ENCODE measurements at regions not wholly inside any gene's neighbourhood (a gene's known extent, or its start where the extent isn't known, plus 50 kb on each side); places are given as distances from the start of the nearest gene placed in this dataset.

- DNase-seq (ENCODE audit: low read depth, low spot score) (no peak), FAIRE-seq (no peak), ATAC-seq (no peak)
- Histone ChIP-seq H3K79me2 (ENCODE audit: control insufficient read depth, insufficient read depth, low read length) (no peaks in the 10 kb centered on the region), H4K20me1 (ENCODE audit: control insufficient read depth, insufficient read depth) (no peaks in the 10 kb centered on the region), H3K4me2 (ENCODE audit: control insufficient read depth, insufficient read depth) (no peak overlapping the region), H3K4me1 (ENCODE audit: control insufficient read depth, insufficient read depth, low read length) (no peaks in the 10 kb centered on the region), H3K4me3 (no peak overlapping the region), H3K9me3 (replicated peaks; ENCODE audit: control insufficient read depth, insufficient read depth, low read length) (no peaks in the 10 kb centered on the region), H2AFZ (ENCODE audit: control insufficient read depth, low read depth, low read length) (no peak overlapping the region), H3K27ac (ENCODE audit: control insufficient read depth, insufficient read depth) (no peak overlapping the region), H3K9ac (ENCODE audit: control insufficient read depth, insufficient read depth, low read length) (no peak overlapping the region), H3K27me3 (replicated peaks in 1 of 2; ENCODE audit: control insufficient read depth in 2 of 2, insufficient read depth in 2 of 2, low read length in 1 of 2) (no peaks in the 10 kb centered on the region), H3K36me3 (ENCODE audit: control insufficient read depth in 2 of 2, insufficient read depth in 2 of 2, low read length in 1 of 2) (no peaks in the 10 kb centered on the region)
- SMC1A ChIA-PET (ENCODE audit: uncharacterized antibody, unreplicated experiment) = no interaction called here
- no TSS peak for BruUV-seq (replicated peaks)
- POLR2A ChIA-PET = no interaction called here
- in situ Hi-C loops (cut with MboI) (no loop called here), intact Hi-C loops (cut with micrococcal nuclease; ENCODE audit: unreplicated experiment) (no loop called here)
- CTCF ChIA-PET = no interaction called here
- 39% methylated on average over 9 of the region's 9 CpGs for WGBS (ENCODE audit: insufficient coverage, insufficient replicate concordance, low lambda C conversion rate, missing lambda C conversion rate)
- RAD21 ChIA-PET (ENCODE audit: unreplicated experiment) = no interaction called here
- TF ChIP-seq TCF7 (IDR thresholded peaks at IDR 0.05; ENCODE audit: borderline replicate concordance) (no peak), ZBTB11 (CRISPR knock-in tag; IDR thresholded peaks at IDR 0.05) (no peak), HDAC6 (IDR thresholded peaks at IDR 0.05; ENCODE audit: unreplicated experiment) (no peak), ZBTB40 (IDR thresholded peaks at IDR 0.05; ENCODE audit: borderline replicate concordance) (no peak), JUND (IDR thresholded peaks at IDR 0.05; ENCODE audit: low read depth, low read length) (no peak), LARP7 (IDR thresholded peaks at IDR 0.05) (no peak), EZH2 (IDR thresholded peaks at IDR 0.05; ENCODE audit: borderline replicate concordance, control insufficient read depth, low read depth, low read length) (no peak), CHD4 (IDR thresholded peaks at IDR 0.05) (no peak), IKZF1 (conservative IDR thresholded peaks at IDR 0.05) (no peak), IRF5 (IDR thresholded peaks at IDR 0.05; ENCODE audit: borderline replicate concordance) (no peak), FOXK2 (IDR thresholded peaks at IDR 0.05) (no peak), MYC (IDR thresholded peaks at IDR 0.05; ENCODE audit: insufficient read depth, insufficient read length, insufficient replicate concordance, low read length, severe bottlenecking) (no peak), MTA2 (IDR thresholded peaks at IDR 0.05; ENCODE audit: low read depth) (no peak), FOXM1 (IDR thresholded peaks at IDR 0.05; ENCODE audit: low read depth, low read length) (no peak), CEBPB (IDR thresholded peaks at IDR 0.05; ENCODE audit: borderline replicate concordance in 1 of 2, low read depth in 2 of 2, low read length in 2 of 2) (no peak)
Observed at GRCh38 chr11:129590753-129591475, 215.3 kb downstream of the BARX2 start.
